ENCODE measurements at regions not wholly inside any gene's neighbourhood (a gene's known extent, or its start where the extent isn't known, plus 50 kb on each side); places are given as distances from the start of the nearest gene placed in this dataset.
"Not testable (repeated sequence)": the region's sequence is repeated elsewhere in the genome, so short reads cannot be mapped to it uniquely, and the experiment has no call there.

- DNase-seq (ENCODE audit: extremely low read depth in 1 of 11, low read depth in 9 of 11, low spot score in 4 of 11) = no peak
Observed at GRCh38 chr4:33453436-33453835, 2733.3 kb downstream of the PCDH7 start.

DNA sequence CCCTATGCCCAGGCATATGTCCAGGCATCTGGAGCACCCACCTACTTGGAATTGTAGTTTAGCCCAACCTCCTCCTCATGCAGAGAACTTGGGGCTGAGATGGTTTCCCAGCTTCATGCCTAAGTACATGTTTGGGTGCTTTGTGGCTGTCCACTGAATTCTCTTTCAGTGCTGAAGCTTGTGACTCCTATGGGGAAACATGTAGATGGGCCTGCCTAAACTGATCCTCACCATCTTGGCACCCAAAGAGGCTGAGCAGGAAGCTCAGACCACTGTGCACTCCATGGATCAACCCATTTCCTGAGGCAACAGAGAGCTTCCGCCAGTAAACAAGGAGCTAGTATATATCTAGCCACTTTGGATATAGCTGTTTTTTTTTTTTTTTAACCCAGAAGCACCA, 2733.7 kb downstream of the PCDH7 start:
- DNase-seq (ENCODE audit: extremely low read depth in 1 of 11, low read depth in 9 of 11, low spot score in 4 of 11) = no peak

DNA sequence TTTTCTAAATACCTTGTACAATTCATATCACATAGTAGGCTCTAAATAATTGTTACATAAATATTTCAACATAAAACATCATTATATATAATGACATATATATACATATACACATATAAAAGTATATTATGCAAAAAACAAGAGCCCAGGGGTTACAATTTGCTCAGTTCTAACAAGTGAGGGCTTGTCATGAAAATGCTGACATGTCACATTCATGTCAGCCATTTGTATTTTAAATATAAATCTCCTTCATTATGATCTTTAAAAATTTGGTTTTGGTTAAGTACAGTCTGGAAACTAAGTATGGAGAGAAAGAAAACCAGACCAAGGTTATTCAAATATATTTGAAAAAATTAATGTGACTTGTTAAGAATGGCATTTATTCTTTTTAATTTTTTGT, 2745.4 kb downstream of the PCDH7 start:
- DNase-seq (ENCODE audit: extremely low read depth in 1 of 11, low read depth in 9 of 11, low spot score in 4 of 11) = no peak

GRCh38 chr4:33467291-33467690, 2747.1 kb downstream of the PCDH7 start:
- no peak for DNase-seq (ENCODE audit: extremely low read depth in 1 of 11, low read depth in 9 of 11, low spot score in 4 of 11)

GRCh38 chr4:33470805-33471204, 2750.6 kb downstream of the PCDH7 start:
- no peak for DNase-seq (ENCODE audit: extremely low read depth in 1 of 11, low read depth in 9 of 11, low spot score in 4 of 11)

- no peak for DNase-seq (ENCODE audit: extremely low read depth in 1 of 11, low read depth in 9 of 11, low spot score in 4 of 11)
Observed at GRCh38 chr4:33477715-33478114, 2757.5 kb downstream of the PCDH7 start.

DNA sequence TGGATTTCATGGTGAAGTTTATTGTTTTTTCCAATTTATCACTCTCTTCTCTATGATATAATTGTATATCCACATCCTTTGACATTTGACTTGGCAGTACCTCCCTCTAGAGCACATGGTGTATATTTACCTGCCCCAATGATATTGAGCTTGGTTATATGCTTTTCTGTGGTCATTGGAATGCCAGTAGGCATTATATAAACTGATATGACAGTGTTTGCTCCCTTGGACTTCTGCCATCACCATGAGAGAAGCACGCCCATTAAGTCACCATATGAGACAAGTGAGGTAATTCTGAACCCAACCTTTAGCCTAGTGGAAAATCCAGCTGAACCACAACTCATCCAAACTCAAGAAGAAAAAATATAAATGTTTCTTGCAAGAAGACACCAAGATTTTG, 2761.5 kb downstream of the ARAP2 start:
- DNase-seq (ENCODE audit: extremely low read depth in 1 of 11, low read depth in 9 of 11, low spot score in 4 of 11) = no peak

DNA sequence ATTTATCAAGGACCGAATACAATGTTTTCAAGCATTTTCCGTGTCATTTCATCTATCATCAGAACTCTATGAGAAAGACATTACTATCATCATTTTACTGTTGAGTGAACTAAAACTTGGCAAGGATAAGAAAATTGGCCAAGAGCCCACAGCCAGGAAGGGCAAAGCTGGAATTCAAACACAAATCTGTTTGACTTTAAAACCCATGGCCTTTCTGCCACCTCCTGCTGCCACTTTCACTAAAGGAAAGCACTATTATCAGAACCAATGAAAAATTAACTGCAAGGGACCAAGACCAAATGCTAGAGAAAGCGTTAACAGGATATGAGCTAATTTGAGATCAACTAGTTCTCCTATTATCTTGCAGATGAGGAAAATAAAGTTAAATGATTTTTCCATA, 2759.2 kb downstream of the ARAP2 start:
- DNase-seq (ENCODE audit: extremely low read depth in 1 of 11, low read depth in 9 of 11, low spot score in 4 of 11) = no peak

DNA sequence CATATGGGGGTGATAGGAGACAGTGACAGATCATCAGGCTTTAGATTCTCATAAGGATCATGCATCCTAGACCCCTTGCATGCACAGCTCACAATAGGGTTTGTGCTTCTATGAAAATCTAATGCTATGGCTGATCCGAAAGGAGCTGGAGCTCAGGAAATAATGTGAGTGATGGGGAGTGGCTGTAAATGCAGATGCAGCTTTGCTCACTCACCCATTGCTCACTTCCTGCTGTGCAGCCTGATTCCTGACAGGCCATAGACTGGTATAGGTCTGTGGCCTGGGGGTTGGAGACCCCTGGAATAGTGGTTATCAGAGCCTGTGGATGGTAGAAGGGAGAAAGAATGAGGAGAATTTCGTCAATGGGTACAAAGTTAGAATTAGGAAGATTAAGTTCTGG, 2751.1 kb downstream of the ARAP2 start:
- DNase-seq (ENCODE audit: extremely low read depth in 1 of 11, low read depth in 9 of 11, low spot score in 4 of 11) = no peak

GRCh38 chr4:33494150-33494549, 2750.2 kb downstream of the ARAP2 start:
- no peak for DNase-seq (ENCODE audit: extremely low read depth in 1 of 11, low read depth in 9 of 11, low spot score in 4 of 11)

GRCh38 chr4:33501587-33501986, 2742.7 kb downstream of the ARAP2 start:
- not testable (repeated sequence) for DNase-seq (ENCODE audit: extremely low read depth in 1 of 11, low read depth in 9 of 11, low spot score in 4 of 11)

- no peak for DNase-seq (ENCODE audit: extremely low read depth in 1 of 11, low read depth in 9 of 11, low spot score in 4 of 11)
Observed at GRCh38 chr4:33512397-33512796, 2731.9 kb downstream of the ARAP2 start.

DNA sequence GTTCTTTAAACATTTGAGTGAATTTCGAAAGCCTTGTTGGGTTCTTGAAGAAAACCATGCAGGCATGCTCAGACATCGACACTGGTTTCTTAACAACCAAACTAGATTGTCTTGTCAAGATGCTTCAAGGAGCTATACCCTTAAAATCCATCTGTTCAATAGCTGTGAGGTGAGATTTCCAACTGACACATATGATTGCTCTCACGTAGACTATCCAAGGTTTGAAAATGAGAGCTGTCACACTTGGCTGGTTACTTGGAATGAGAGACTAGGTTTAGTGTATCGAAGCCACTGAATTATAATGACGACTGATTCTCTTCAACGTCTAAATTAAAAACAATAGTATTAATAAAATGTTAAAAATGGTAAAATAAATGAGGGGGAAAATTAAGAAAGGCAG, 2725.5 kb downstream of the ARAP2 start:
- peak in 2 of 11 donors; percentile 1 for DNase-seq (ENCODE audit: extremely low read depth in 1 of 11, low read depth in 9 of 11, low spot score in 4 of 11)

- DNase-seq (ENCODE audit: extremely low read depth in 1 of 11, low read depth in 9 of 11, low spot score in 4 of 11) = no peak
Observed at GRCh38 chr4:33532821-33533220, 2711.5 kb downstream of the ARAP2 start.

- no peak for DNase-seq (ENCODE audit: extremely low read depth in 1 of 11, low read depth in 9 of 11, low spot score in 4 of 11)
Observed at GRCh38 chr4:33536898-33537297, 2707.4 kb downstream of the ARAP2 start.

GRCh38 chr4:33537527-33537926, 2706.8 kb downstream of the ARAP2 start:
- no peak for DNase-seq (ENCODE audit: extremely low read depth in 1 of 11, low read depth in 9 of 11, low spot score in 4 of 11)

DNA sequence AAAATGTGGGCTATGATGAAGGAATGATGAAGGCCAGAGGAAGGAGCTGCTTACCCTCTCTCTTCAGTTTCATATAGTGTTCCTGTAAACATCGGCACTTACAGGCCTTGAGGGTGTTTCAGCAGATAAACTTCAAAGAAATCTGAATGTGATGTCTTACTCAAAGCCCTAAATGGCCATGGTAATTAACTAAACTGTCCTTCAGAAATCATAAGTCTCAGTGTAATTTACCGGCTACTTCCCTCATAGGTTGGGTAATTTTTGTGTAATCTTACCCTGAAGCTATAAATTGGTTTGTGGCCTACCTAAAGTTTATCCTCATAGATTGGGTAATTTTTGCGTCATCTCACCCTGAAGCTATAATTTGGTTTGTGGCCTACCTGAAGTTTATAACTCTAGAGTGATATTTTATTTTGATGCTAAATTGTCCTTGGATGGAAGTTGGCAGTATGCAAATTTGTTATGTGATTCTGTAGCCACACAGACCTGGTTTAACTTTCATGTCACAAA, 2700.3 kb downstream of the ARAP2 start:
- DNase-seq (ENCODE audit: extremely low read depth in 1 of 11, low read depth in 9 of 11, low spot score in 4 of 11) = no peak

GRCh38 chr4:33551244-33551643, 2693.1 kb downstream of the ARAP2 start:
- no peak for DNase-seq (ENCODE audit: extremely low read depth in 1 of 11, low read depth in 9 of 11, low spot score in 4 of 11)

GRCh38 chr4:33561259-33561658, 2683.1 kb downstream of the ARAP2 start:
- DNase-seq (ENCODE audit: extremely low read depth in 1 of 11, low read depth in 9 of 11, low spot score in 4 of 11) = no peak

- DNase-seq (ENCODE audit: extremely low read depth in 1 of 11, low read depth in 9 of 11, low spot score in 4 of 11) = no peak
Observed at GRCh38 chr4:33566649-33567048, 2677.7 kb downstream of the ARAP2 start.

- no peak for DNase-seq (ENCODE audit: extremely low read depth in 1 of 11, low read depth in 9 of 11, low spot score in 4 of 11)
Observed at GRCh38 chr4:33577791-33578190, 2666.5 kb downstream of the ARAP2 start.

DNA sequence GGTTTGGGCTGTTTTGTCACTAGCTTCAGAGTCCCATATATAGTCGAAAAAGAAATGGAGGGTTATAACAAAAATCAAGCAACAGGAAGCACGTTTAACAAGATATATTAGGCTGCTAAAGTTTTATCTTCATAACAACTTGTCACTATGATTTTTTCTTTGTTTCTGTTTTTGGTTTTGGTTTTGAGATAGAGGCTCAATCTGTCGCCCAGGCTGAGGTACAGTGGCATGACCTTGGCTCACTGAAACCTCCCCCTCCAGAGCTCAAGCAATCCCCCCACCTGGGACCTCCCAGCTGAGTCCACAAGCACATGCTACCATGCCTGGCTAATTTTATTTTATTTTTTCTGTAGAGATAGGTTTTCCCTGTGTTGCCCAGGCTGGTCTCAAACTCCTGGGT, 2664.4 kb downstream of the ARAP2 start:
- no peak for DNase-seq (ENCODE audit: extremely low read depth in 1 of 11, low read depth in 9 of 11, low spot score in 4 of 11)
